ENCODE measurements at regions not wholly inside any gene's neighbourhood (a gene's known extent, or its start where the extent isn't known, plus 50 kb on each side); places are given as distances from the start of the nearest gene placed in this dataset.

DNA sequence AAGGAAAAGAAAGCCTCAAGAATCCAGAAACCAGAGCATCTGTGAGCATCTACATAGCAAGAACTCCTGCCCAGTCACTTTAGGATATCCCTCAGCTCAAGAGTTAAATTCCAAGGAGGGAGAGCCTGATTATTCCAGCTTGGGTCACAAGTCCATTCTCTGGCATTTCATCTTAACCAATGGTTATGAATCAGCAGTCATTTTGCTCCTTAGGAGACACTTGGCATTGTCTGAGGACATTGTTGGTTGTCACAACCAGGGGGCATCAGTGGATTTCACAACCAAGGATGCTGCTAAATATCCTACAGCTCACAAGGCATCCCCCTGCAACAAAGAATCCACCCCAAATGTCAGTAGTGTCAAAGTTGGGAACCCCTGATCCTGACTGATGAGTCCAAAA lies 51.0 kb upstream of the LMCD1 start:
- in situ Hi-C loops (cut with MboI; ENCODE audit: low sequenced_read_pairs) = no loop called here

DNA sequence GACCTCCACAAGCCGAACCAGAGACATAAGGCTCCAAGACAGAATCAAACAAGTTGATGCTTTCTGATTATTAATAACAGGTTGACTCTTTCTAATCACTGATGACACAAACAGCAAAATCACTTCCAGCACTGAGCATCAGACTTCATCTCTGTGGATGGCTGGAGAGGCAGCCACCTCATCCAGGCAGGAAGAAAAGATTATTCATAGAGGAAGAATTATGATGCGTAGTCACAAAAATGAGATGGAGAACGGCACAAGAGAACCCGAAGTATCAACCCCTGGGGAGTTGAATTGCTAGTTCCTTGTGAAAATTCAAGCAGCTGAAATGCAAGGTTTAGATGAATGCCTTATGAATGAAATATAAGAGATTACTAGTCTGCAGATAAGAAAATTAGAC lies 49.9 kb upstream of the LMCD1 start:
- in situ Hi-C loops (cut with MboI; ENCODE audit: low sequenced_read_pairs) = no loop called here

All from hTERT RPE-1 (cell line).